OCI-LY7 (cell line): ENCODE measurements at regions not wholly inside any gene's neighbourhood (a gene's known extent, or its start where the extent isn't known, plus 50 kb on each side); places are given as distances from the start of the nearest gene placed in this dataset.
A peak's percentile ranks its signal among the peaks of the same experiment; 100 is the strongest.

ENCODE experiments used
- BruUV-seq: library from RNA; stranded (reverse); fragments of 400-500 nt; replicated peaks from 2 replicates; lab custom pipeline; 2021; lab: Mats Ljungman, UMichigan
- CTCF ChIA-PET: fragments of 300-600 bp; sonication (Branson Sonifier 250); formaldehyde crosslinking; loops from one replicate; lab custom pipeline; 2022; ENCODE audit warnings: antibody characterized with exemption; ENCODE audit not compliant: unreplicated experiment; lab: Charles Lee
- POLR2A ChIA-PET: fragments of 300-600 bp; sonication (Branson Sonifier 250); formaldehyde crosslinking; loops from one replicate; lab custom pipeline; 2022; ENCODE audit warnings: antibody characterized with exemption; lab: Charles Lee
- DNase-seq: peaks from one replicate; pipeline ENCODE4 v3.0.0-alpha.2; 2015; ENCODE audit warnings: low spot score
- H2AFZ ChIP-seq: fragments of 200-600 bp; sonication (generic), shearing (Covaris generic); 2 replicates; pipeline ENCODE4 v1.6.1; 2014; ENCODE audit warnings: mild to moderate bottlenecking, antibody characterized with exemption, low read length, moderate library complexity
- H3K27ac ChIP-seq: fragments of 200-600 bp; sonication (generic); 2 replicates; pipeline ENCODE4 v1.5.1; 2014; ENCODE audit warnings: mixed run types, low read depth, mild to moderate bottlenecking, moderate library complexity, low read length, inconsistent platforms; ENCODE audit not compliant: poor library complexity, severe bottlenecking
- H3K36me3 ChIP-seq: fragments of 200-600 bp; sonication (generic); 2 replicates; pipeline ENCODE4 v1.6.1; 2014; ENCODE audit warnings: mild to moderate bottlenecking, antibody characterized with exemption, low read length, moderate library complexity, mixed read lengths; ENCODE audit not compliant: insufficient read depth
- H3K4me1 ChIP-seq: fragments of 200-600 bp; sonication (generic); 2 replicates; pipeline ENCODE4 v1.5.1; 2014; ENCODE audit warnings: mild to moderate bottlenecking, low read length; ENCODE audit not compliant: insufficient read depth, poor library complexity, severe bottlenecking
- H3K4me2 ChIP-seq: fragments of 200-600 bp; sonication (generic); 2 replicates; pipeline ENCODE4 v1.6.1; 2014; ENCODE audit warnings: mild to moderate bottlenecking, low read length
- H3K4me3 ChIP-seq: fragments of 200-600 bp; sonication (generic); 2 replicates; pipeline ENCODE4 v1.5.1; 2014; ENCODE audit warnings: mild to moderate bottlenecking, low read depth, low read length; ENCODE audit not compliant: poor library complexity, severe bottlenecking
- H3K79me2 ChIP-seq: fragments of 200-600 bp; sonication (generic); 2 replicates; pipeline ENCODE4 v1.6.1; 2016; ENCODE audit warnings: low read depth, mild to moderate bottlenecking, low read length, moderate library complexity, mixed read lengths; ENCODE audit not compliant: insufficient read depth
- H3K9me2 ChIP-seq: fragments of 200-600 bp; sonication (generic); 2 replicates; pipeline ENCODE4 v1.6.1; 2016; ENCODE audit warnings: mild to moderate bottlenecking, low read length, mixed read lengths; ENCODE audit not compliant: insufficient read depth
- H3K9me3 ChIP-seq: fragments of 200-600 bp; sonication (generic); 2 replicates; pipeline ENCODE4 v1.6.1; 2014; ENCODE audit warnings: mild to moderate bottlenecking, mixed run types, low read length, mixed read lengths
- H4K20me1 ChIP-seq: fragments of 200-600 bp; sonication (generic); 2 replicates; pipeline ENCODE4 v1.6.1; 2014; ENCODE audit warnings: mild to moderate bottlenecking, antibody characterized with exemption, low read length, moderate library complexity, mixed read lengths; ENCODE audit not compliant: insufficient read depth
- CTCF ChIP-seq: fragments of 200-600 bp; sonication (generic); conservative IDR thresholded peaks from 2 replicates; pipeline ENCODE4 v1.5.1; 2014; ENCODE audit warnings: mild to moderate bottlenecking, antibody characterized with exemption, low read length, moderate library complexity, mixed read lengths
- EZH2phosphoT487 ChIP-seq: fragments of 200-600 bp; sonication (generic); IDR thresholded peaks from 2 replicates; pipeline ENCODE4 v1.6.1; 2018; ENCODE audit warnings: low read depth, borderline replicate concordance, mild to moderate bottlenecking, mixed run types, antibody characterized with exemption, low read length, moderate library complexity, mixed read lengths
- intact Hi-C: fragments of 100-400 bp; cut with micrococcal nuclease; formaldehyde crosslinking; loops from one replicate; pipeline ENCODE4 v1.10.0; 2022; ENCODE audit not compliant: unreplicated experiment

DNA sequence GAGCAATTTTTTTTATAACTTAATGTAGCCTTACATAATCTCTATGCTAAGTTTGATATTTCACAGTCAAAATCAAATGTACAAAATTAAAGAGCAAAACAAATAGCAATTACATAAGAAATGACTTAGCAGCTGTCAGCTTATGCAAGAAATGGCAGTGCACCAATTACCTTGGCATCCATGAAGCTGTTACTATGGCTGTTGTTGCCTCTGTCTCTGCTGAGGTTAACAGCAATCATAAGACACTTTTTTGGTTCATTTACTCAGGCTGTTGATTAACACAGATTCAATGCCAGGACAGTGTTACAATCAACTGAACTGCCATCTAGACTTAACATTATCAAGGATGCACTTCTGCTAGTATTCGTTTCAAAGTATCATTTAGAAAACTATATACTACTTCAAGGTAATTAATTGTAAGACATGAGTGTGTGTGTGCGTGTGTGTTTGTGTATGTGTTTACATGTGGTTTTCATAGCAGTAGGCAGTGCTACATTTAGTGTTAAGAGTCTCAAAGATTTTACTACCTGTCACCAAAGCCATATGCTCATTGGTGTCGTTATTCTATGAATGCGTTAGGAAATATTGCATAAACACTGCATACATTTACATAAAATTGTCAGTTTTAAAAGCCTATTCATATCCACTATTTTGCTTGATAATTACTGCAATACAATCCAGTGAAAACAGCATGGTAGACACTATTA is 1084.2 kb upstream of the COX7C start:
- TF ChIP-seq EZH2phosphoT487 = no peak
- TF ChIP-seq CTCF = no peak

GRCh38 chr5:85538362-85538761 is 1079.4 kb upstream of the COX7C start:
- H3K9me2 ChIP-seq = no peaks in the 10 kb centered on the region
- no peak for TF ChIP-seq CTCF
- TF ChIP-seq EZH2phosphoT487 = no peak
- ChIA-PET POLR2A (no interaction called here), CTCF (no interaction called here)
- H3K27ac ChIP-seq = no peak overlapping the region
- no peak overlapping the region for H3K4me3 ChIP-seq
- no peaks in the 10 kb centered on the region for H3K36me3 ChIP-seq
- H3K79me2 ChIP-seq = no peaks in the 10 kb centered on the region
- no peaks in the 10 kb centered on the region for H4K20me1 ChIP-seq
- H2AFZ ChIP-seq = no peak overlapping the region
- intact Hi-C loops = no loop called here
- no TSS peak for BruUV-seq
- no peaks in the 10 kb centered on the region for H3K9me3 ChIP-seq
- H3K4me1 ChIP-seq = no peaks in the 10 kb centered on the region
- H3K4me2 ChIP-seq = no peak overlapping the region
- peak; percentile 4 for DNase-seq

More for the DNA sequence above, 1084.2 kb upstream of the COX7C start:
- no peak overlapping the region for H3K4me3 ChIP-seq
- no peaks in the 10 kb centered on the region for H3K79me2 ChIP-seq
- no peak for DNase-seq
- no peaks in the 10 kb centered on the region for H3K9me3 ChIP-seq
- no peak overlapping the region for H2AFZ ChIP-seq
- no peak overlapping the region for H3K27ac ChIP-seq
- ChIA-PET POLR2A (no interaction called here), CTCF (no interaction called here)
- H3K4me2 ChIP-seq = no peak overlapping the region
- no peaks in the 10 kb centered on the region for H3K36me3 ChIP-seq
- H4K20me1 ChIP-seq = no peaks in the 10 kb centered on the region
- no peaks in the 10 kb centered on the region for H3K9me2 ChIP-seq
- no peaks in the 10 kb centered on the region for H3K4me1 ChIP-seq
- intact Hi-C loops = no loop called here
- no TSS peak for BruUV-seq

- CTCF ChIA-PET = no interaction called here
- no peak for DNase-seq
- no peaks in the 10 kb centered on the region for H3K4me1 ChIP-seq
- H3K36me3 ChIP-seq = no peaks in the 10 kb centered on the region
- no peaks in the 10 kb centered on the region for H4K20me1 ChIP-seq
- no peaks in the 10 kb centered on the region for H3K9me3 ChIP-seq
- no peak for TF ChIP-seq EZH2phosphoT487
- no peak for TF ChIP-seq CTCF
- H3K27ac ChIP-seq = no peak overlapping the region
- no peak overlapping the region for H3K4me2 ChIP-seq
- no TSS peak for BruUV-seq
- POLR2A ChIA-PET = no interaction called here
- no peak overlapping the region for H2AFZ ChIP-seq
- no peaks in the 10 kb centered on the region for H3K79me2 ChIP-seq
- H3K4me3 ChIP-seq = no peak overlapping the region
- intact Hi-C loops = no loop called here
- H3K9me2 ChIP-seq = no peaks in the 10 kb centered on the region
Observed at GRCh38 chr5:85545129-85545528, 1072.6 kb upstream of the COX7C start.
